IMR-90 (cell line): ENCODE measurements at regions not wholly inside any gene's neighbourhood (a gene's known extent, or its start where the extent isn't known, plus 50 kb on each side); places are given as distances from the start of the nearest gene placed in this dataset.
A peak's percentile ranks its signal among the peaks of the same experiment; 100 is the strongest.

ENCODE experiments used
- ATAC-seq: fragments of 200-7000 bp; cut with Tn5 transposase; 2 replicates; pipeline ENCODE4 v1.9.1; 2020; ENCODE audit warnings: low read depth, mild to moderate bottlenecking, moderate library complexity
- BruUV-seq: library from RNA; stranded (reverse); fragments of 400-500 nt; replicated peaks from 2 replicates; lab custom pipeline; 2021; lab: Mats Ljungman, UMichigan
- CTCF ChIA-PET: fragments of 300-600 bp; formaldehyde crosslinking; extraction: SDS; loops from one replicate; lab custom pipeline; 2021; ENCODE audit warnings: antibody characterized with exemption; lab: Yijun Ruan, JAX
- POLR2A ChIA-PET: fragments of 300-600 bp; sonication (Branson Sonifier 250); formaldehyde crosslinking; loops from one replicate; lab custom pipeline; 2022; ENCODE audit warnings: antibody characterized with exemption; ENCODE audit not compliant: unreplicated experiment; lab: Charles Lee
- DNase-seq: peaks from one replicate; pipeline ENCODE4 v3.0.0; 2013
- H2AFZ ChIP-seq: replicated peaks from 2 replicates; pipeline ENCODE3; 2013; ENCODE audit warnings: low read length, mild to moderate bottlenecking; ENCODE audit not compliant: poor library complexity
- H2AK5ac ChIP-seq: 2 replicates; pipeline ENCODE4 v1.6.1; 2013; ENCODE audit warnings: low read depth, low read length, inconsistent platforms
- H2AK9ac ChIP-seq: replicated peaks from 2 replicates; pipeline ENCODE3; 2013; ENCODE audit warnings: mild to moderate bottlenecking, low read depth, low read length, moderate library complexity; ENCODE audit not compliant: poor library complexity
- H2BK120ac ChIP-seq: 2 replicates; pipeline ENCODE4 v1.6.1; 2013; ENCODE audit warnings: low read depth, low read length, inconsistent platforms
- H2BK15ac ChIP-seq: 3 replicates; pipeline ENCODE4 v1.6.1; 2013; ENCODE audit warnings: low read depth, low read length, inconsistent platforms
- H2BK20ac ChIP-seq: 2 replicates; pipeline ENCODE4 v1.6.1; 2013; ENCODE audit warnings: low read depth, mild to moderate bottlenecking, inconsistent platforms, low read length, moderate library complexity
- H2BK5ac ChIP-seq: 2 replicates; pipeline ENCODE4 v1.6.1; 2013; ENCODE audit warnings: mild to moderate bottlenecking, low read depth, low read length, inconsistent platforms; ENCODE audit not compliant: poor library complexity, severe bottlenecking
- H3K14ac ChIP-seq: replicated peaks from 2 replicates; pipeline ENCODE4 v1.6.1; 2013; ENCODE audit warnings: low read depth, low read length, inconsistent platforms
- H3K18ac ChIP-seq: 2 replicates; pipeline ENCODE4 v1.6.1; 2013; ENCODE audit warnings: low read depth, low read length, control low read depth
- H3K23ac ChIP-seq: 2 replicates; pipeline ENCODE4 v1.6.1; 2013; ENCODE audit warnings: low read depth, low read length, inconsistent platforms
- H3K27ac ChIP-seq: 2 replicates; pipeline ENCODE4 v1.5.1; 2013; ENCODE audit warnings: mild to moderate bottlenecking, control low read depth, low read length; ENCODE audit not compliant: insufficient read depth
- H3K27me3 ChIP-seq: 2 replicates; pipeline ENCODE4 v1.6.1; 2013; ENCODE audit warnings: low read length; ENCODE audit not compliant: control insufficient read depth, insufficient read depth
- H3K36me3 ChIP-seq: 2 replicates; pipeline ENCODE4 v1.6.1; 2013; ENCODE audit warnings: low read length, mixed read lengths; ENCODE audit not compliant: control insufficient read depth, insufficient read depth
- H3K4ac ChIP-seq: 2 replicates; pipeline ENCODE4 v1.6.1; 2013; ENCODE audit warnings: low read depth, low read length, inconsistent platforms
- H3K4me1 ChIP-seq: 2 replicates; pipeline ENCODE4 v1.6.1; 2013; ENCODE audit warnings: low read length, mixed read lengths; ENCODE audit not compliant: control insufficient read depth, insufficient read depth
- H3K4me2 ChIP-seq: 2 replicates; pipeline ENCODE4 v1.6.1; 2013; ENCODE audit warnings: low read depth, mild to moderate bottlenecking, control low read depth, low read length, moderate library complexity
- H3K4me3 ChIP-seq: 2 replicates; pipeline ENCODE4 v1.5.1; 2013; ENCODE audit warnings: low read depth, mild to moderate bottlenecking, control low read depth, low read length, moderate library complexity; ENCODE audit not compliant: insufficient read depth
- H3K56ac ChIP-seq: 2 replicates; pipeline ENCODE4 v1.6.1; 2013; ENCODE audit warnings: low read length, inconsistent platforms; ENCODE audit not compliant: insufficient read depth; ENCODE audit errors: extremely low read depth
- H3K79me1 ChIP-seq, 2 experiments: 2 replicates each; pipeline ENCODE4 v1.6.1; 2013; ENCODE audit warnings: low read length in 2 of 2, inconsistent platforms in 1 of 2, low read depth in 1 of 2
- H3K9ac ChIP-seq: 2 replicates; pipeline ENCODE4 v1.6.1; 2013; ENCODE audit warnings: low read depth, low read length, control low read depth
- H3K9me1 ChIP-seq: 2 replicates; pipeline ENCODE4 v1.6.1; 2013; ENCODE audit warnings: low read length, inconsistent platforms; ENCODE audit not compliant: insufficient read depth
- H3K9me3 ChIP-seq: 2 replicates; pipeline ENCODE4 v1.6.1; 2013; ENCODE audit warnings: low read length; ENCODE audit not compliant: control insufficient read depth, insufficient read depth
- H4K20me1 ChIP-seq: 2 replicates; pipeline ENCODE4 v1.6.1; 2013; ENCODE audit warnings: low read length, inconsistent platforms; ENCODE audit not compliant: insufficient read depth
- H4K5ac ChIP-seq: 2 replicates; pipeline ENCODE4 v1.6.1; 2013; ENCODE audit warnings: mild to moderate bottlenecking, low read depth, low read length, control low read depth
- H4K8ac ChIP-seq, 2 experiments: 2 replicates each; pipeline ENCODE4 v1.6.1; 2013; ENCODE audit warnings: low read depth in 2 of 2, low read length in 2 of 2, control low read depth in 1 of 2, inconsistent platforms in 1 of 2
- H4K91ac ChIP-seq: 2 replicates; pipeline ENCODE4 v1.6.1; 2013; ENCODE audit warnings: low read depth, low read length, inconsistent platforms; ENCODE audit not compliant: insufficient read depth
- MXI1 ChIP-seq: IDR thresholded peaks from 2 replicates; pipeline ENCODE4 v1.6.1; 2012; ENCODE audit warnings: low read depth, mild to moderate bottlenecking, low read length, moderate library complexity, borderline replicate concordance
- NFE2L2 ChIP-seq: fragments of 150-350 bp; IDR thresholded peaks from 2 replicates; pipeline ENCODE4 v1.6.1; 2016; ENCODE audit warnings: low read depth, mild to moderate bottlenecking, low read length
- RCOR1 ChIP-seq: IDR thresholded peaks from 2 replicates; pipeline ENCODE4 v1.6.1; 2012; ENCODE audit warnings: mild to moderate bottlenecking, low read length, improper control_type of control experiment; ENCODE audit not compliant: insufficient replicate concordance
- RFX5 ChIP-seq: IDR thresholded peaks from 2 replicates; pipeline ENCODE4 v1.8.0; 2012; ENCODE audit warnings: low read depth, mild to moderate bottlenecking, low read length, moderate library complexity
- WGBS, 2 experiments: methylation state at CpG; one replicate each; pipeline versions ENCODE4 v1.1.5 to v1.1.7; 2013; ENCODE audit warnings: missing lambda C conversion rate in 2 of 2; ENCODE audit not compliant: insufficient read length in 1 of 2; ENCODE audit errors: extremely low coverage in 2 of 2; 5-methylcytosine and 5-hydroxymethylcytosine counted together
- dilution Hi-C: fragments of 300-500 bp; cut with HindIII; formaldehyde crosslinking; loops from one replicate; pipeline ENCODE4 v1.14.3; 2018; ENCODE audit warnings: low sequenced_read_pairs; ENCODE audit not compliant: unreplicated experiment
- in situ Hi-C: fragments of 300-500 bp; cut with MboI; formaldehyde crosslinking; loops from 3 replicates; pipeline ENCODE4 v1.14.3; 2019; ENCODE audit warnings: low sequenced_read_pairs, inconsistent platforms, mixed read lengths
- intact Hi-C: fragments of 100-400 bp; cut with micrococcal nuclease; formaldehyde crosslinking; loops from 2 replicates; pipeline ENCODE4 v1.10.0; 2022

DNA sequence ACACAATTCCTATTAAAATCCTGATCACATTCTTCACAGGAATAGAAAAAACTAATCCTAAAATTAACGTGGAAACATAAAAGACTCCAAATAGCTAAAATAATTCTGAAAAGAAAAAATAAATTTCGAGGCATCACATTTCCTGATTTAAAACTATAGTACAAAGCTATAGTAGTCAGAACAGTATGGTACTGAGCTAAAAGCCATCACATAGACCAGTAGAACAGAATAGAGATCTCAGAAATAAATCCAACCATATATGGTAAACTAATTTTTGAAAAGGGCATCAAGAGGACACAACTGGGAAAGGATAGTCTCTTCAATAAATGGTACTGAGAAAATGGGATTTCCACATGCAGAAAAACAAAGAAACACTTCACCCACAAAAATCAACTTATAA lies 125.2 kb upstream of the DAAM1 start:
- Histone ChIP-seq H3K14ac (no peak overlapping the region), H2AFZ (no peak overlapping the region), H2AK5ac (no peak overlapping the region), H3K4ac (no peak overlapping the region), H3K9ac (no peak overlapping the region), H4K8ac (no peak overlapping the region), H4K20me1 (no peaks in the 10 kb centered on the region), H3K4me3 (no peak overlapping the region), H2BK15ac (no peak overlapping the region), H2BK5ac (no peak overlapping the region), H2BK120ac (no peak overlapping the region), H3K36me3 (no peaks in the 10 kb centered on the region), H3K56ac (no peak overlapping the region), H2BK20ac (no peak overlapping the region), H3K27ac (no peak overlapping the region), H3K4me2 (no peak overlapping the region), H3K27me3 (no peaks in the 10 kb centered on the region), H3K4me1 (no peaks in the 10 kb centered on the region), H3K23ac (no peak overlapping the region), H4K91ac (no peak overlapping the region), H2AK9ac (no peak overlapping the region), H4K5ac (no peak overlapping the region), H3K79me1 (no peaks in the 10 kb centered on the region), H3K9me3 (peaks cover 4% of the 10 kb centered on the region), H3K9me1 (peaks cover 3% of the 10 kb centered on the region; the same call in 1 of the 2 replicates), H3K18ac (no peak overlapping the region)
- WGBS, 2 experiments, result no CpG with 5 or more reads among the region's 2 CpGs
- BruUV-seq, result no TSS peak
- POLR2A ChIA-PET, result no interaction called here
- CTCF ChIA-PET, result no interaction called here
- in situ Hi-C loops (no loop called here), intact Hi-C loops (no loop called here), dilution Hi-C loops (no loop called here)
- ATAC-seq (no peak), DNase-seq (no peak)
- TF ChIP-seq NFE2L2 (no peak), MXI1 (no peak), RCOR1 (peak; percentile 55), RFX5 (no peak)
